Activated naive CD4-positive, alpha-beta T cell treated with anti-CD3 and anti-CD28 coated beads, Interleukin-2, amount 10 ng/mL, durations not matched to agents 7 days and 5 days (primary cell): ENCODE measurements at regions not wholly inside any gene's neighbourhood (a gene's known extent, or its start where the extent isn't known, plus 50 kb on each side); places are given as distances from the start of the nearest gene placed in this dataset.

Experiments used
- CTCF ChIA-PET: fragments of 350-600 bp; sonication (Branson Sonifier 250); formaldehyde crosslinking; loops from one replicate; lab custom pipeline; 2021; ENCODE audit warnings: antibody characterized with exemption; lab: Charles Lee
- DNase-seq: peaks from one replicate; pipeline ENCODE4 v3.0.0-alpha.2; 2020
- H3K27ac Mint-ChIP-seq: one replicate; pipeline ENCODE4 v1.8.0; 2021; ENCODE audit warnings: mild to moderate bottlenecking, moderate library complexity, mixed read lengths
- H3K27me3 Mint-ChIP-seq: one replicate; pipeline ENCODE4 v1.8.0; 2021; ENCODE audit warnings: mild to moderate bottlenecking, mixed read lengths
- H3K36me3 Mint-ChIP-seq: one replicate; pipeline ENCODE4 v1.8.0; 2021; ENCODE audit warnings: mixed read lengths
- H3K4me1 Mint-ChIP-seq: one replicate; pipeline ENCODE4 v1.8.0; 2021; ENCODE audit warnings: mixed read lengths
- H3K4me3 Mint-ChIP-seq: one replicate; pipeline ENCODE4 v1.8.0; 2021; ENCODE audit warnings: mild to moderate bottlenecking, moderate library complexity, mixed read lengths
- H3K9me3 Mint-ChIP-seq: one replicate; pipeline ENCODE4 v1.8.0; 2021; ENCODE audit warnings: mixed read lengths

DNA sequence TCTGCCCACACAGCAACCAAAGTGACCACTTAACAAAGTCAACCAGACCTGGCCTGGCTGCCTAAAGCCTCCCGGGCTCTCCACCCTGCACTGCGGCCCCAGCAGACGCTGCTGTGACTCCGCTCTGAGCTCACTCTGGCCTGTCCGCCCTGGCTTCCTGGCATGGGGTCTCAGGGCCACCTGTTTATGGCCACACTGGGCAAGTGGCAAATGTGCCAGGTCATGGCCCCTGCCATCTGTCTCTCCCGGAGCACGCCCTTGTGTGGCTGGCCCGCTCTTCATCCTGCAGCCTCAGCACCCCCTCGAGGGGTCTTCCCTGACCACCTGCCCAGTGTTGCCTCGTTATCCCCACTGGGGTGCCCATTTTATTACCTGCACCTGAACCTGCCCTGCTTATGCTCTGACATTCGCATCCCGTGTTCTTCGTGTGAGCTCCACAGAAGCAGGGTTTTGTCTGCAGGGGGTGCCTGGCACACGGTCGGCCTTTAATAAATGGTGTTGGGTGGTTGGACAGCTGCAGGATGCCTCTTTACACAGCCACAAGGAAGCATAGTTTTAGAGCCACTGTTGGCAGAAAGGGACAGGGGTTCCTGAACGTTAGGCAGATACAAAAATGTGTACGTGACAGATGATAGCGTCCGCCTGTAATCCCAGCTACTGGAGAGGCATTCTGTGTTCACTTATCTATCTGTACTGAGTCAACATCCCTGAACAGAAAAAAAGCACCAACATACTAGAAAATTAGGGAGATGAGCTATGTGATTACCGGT is 785.6 kb downstream of the TBC1D22A start:
- H3K36me3 Mint-ChIP-seq: no peaks in the 10 kb centered on the region
- CTCF ChIA-PET: no interaction called here
- H3K27ac Mint-ChIP-seq: no peak overlapping the region
- peaks cover 2% of the 10 kb centered on the region for H3K9me3 Mint-ChIP-seq
- H3K4me1 Mint-ChIP-seq: no peaks in the 10 kb centered on the region
- H3K27me3 Mint-ChIP-seq: no peaks in the 10 kb centered on the region
- H3K4me3 Mint-ChIP-seq: no peak overlapping the region
- no peak for DNase-seq

DNA sequence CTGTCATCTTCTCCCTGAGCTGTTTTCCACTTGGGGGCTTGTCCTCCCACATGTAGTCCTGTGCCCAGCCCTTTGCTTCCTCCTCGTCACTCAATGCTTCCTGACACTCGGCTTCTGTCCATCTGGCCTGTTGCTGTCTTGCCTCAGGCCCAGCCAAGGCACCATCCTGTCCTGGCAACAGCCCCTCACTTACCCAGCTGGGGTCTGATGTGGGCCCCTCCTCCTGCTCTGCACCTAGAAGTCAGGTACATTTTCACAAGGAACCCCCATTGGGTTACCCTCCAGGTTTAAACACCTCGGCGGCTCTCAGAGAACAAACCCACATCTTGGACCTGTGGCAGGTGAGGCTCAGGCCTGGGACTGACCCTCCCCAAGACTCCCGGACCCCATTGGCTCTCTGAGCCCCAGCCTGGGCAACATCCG is 784.8 kb downstream of the TBC1D22A start:
- H3K4me1 Mint-ChIP-seq: no peaks in the 10 kb centered on the region
- H3K4me3 Mint-ChIP-seq: no peak overlapping the region
- H3K9me3 Mint-ChIP-seq: peaks cover 2% of the 10 kb centered on the region
- no peaks in the 10 kb centered on the region for H3K36me3 Mint-ChIP-seq
- no peak for DNase-seq
- CTCF ChIA-PET: no interaction called here
- no peak overlapping the region for H3K27ac Mint-ChIP-seq
- H3K27me3 Mint-ChIP-seq: no peaks in the 10 kb centered on the region

- CTCF ChIA-PET: no interaction called here
- Mint-ChIP-seq H3K36me3 (no peaks in the 10 kb centered on the region), H3K27ac (no peak overlapping the region), H3K9me3 (peaks cover 2% of the 10 kb centered on the region), H3K4me1 (no peaks in the 10 kb centered on the region), H3K27me3 (no peaks in the 10 kb centered on the region), H3K4me3 (no peak overlapping the region)
- DNase-seq: no peak
These were observed 782.2 kb downstream of the TBC1D22A start for GRCh38 chr22:47544696-47545095.

DNA sequence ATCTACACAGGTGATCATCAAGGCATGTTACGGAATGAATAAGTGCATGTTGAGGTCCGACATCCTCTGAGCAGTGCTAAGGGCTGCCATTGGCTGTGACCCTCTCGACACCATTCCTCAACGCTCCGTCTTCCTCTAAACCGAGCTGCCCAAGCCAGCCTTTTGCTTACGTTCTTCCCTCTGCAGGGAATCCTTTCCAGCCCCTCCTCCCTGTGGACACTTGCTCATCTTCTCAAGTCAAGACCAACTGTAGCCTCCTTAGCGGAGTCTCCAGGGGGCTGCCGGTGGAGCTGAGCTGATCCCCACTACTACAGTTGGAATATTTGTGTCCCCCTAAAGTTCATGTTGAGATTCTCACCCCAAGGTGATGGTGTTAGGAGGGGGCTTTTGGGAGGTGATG is 781.0 kb downstream of the TBC1D22A start:
- no peaks in the 10 kb centered on the region for H3K36me3 Mint-ChIP-seq
- no peaks in the 10 kb centered on the region for H3K27me3 Mint-ChIP-seq
- no peak overlapping the region for H3K27ac Mint-ChIP-seq
- H3K9me3 Mint-ChIP-seq: peaks cover 2% of the 10 kb centered on the region
- CTCF ChIA-PET: no interaction called here
- DNase-seq: no peak
- no peaks in the 10 kb centered on the region for H3K4me1 Mint-ChIP-seq
- H3K4me3 Mint-ChIP-seq: no peak overlapping the region

- DNase-seq: no peak
- H3K4me1 Mint-ChIP-seq: no peaks in the 10 kb centered on the region
- CTCF ChIA-PET: no interaction called here
- peaks cover 4% of the 10 kb centered on the region for H3K9me3 Mint-ChIP-seq
- H3K27me3 Mint-ChIP-seq: no peaks in the 10 kb centered on the region
- no peak overlapping the region for H3K4me3 Mint-ChIP-seq
- H3K27ac Mint-ChIP-seq: no peak overlapping the region
- H3K36me3 Mint-ChIP-seq: no peaks in the 10 kb centered on the region
These were observed 777.6 kb downstream of the TBC1D22A start for GRCh38 chr22:47540011-47540410.

DNA sequence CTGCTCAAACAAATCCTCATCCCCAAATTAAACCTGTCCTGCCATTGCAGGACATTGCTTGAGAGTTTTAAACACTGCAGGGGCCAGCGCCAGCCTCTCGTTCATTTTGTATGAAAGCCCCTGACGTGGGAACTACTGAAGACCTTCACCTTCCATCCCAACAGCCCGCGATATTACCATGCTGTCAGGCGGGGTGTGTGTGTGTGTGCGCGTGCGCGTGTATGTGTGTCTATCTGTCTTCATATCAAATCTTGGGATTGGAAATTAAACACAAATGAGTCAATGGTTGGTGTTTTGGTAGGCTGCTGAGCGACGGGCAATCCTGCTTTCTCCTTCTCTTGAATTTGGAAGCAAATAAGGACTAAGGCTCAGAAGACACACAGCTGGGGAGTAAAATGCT is 776.9 kb downstream of the TBC1D22A start:
- CTCF ChIA-PET: no interaction called here
- no peaks in the 10 kb centered on the region for H3K4me1 Mint-ChIP-seq
- no peak for DNase-seq
- no peaks in the 10 kb centered on the region for H3K27me3 Mint-ChIP-seq
- no peaks in the 10 kb centered on the region for H3K36me3 Mint-ChIP-seq
- H3K27ac Mint-ChIP-seq: no peak overlapping the region
- H3K4me3 Mint-ChIP-seq: no peak overlapping the region
- H3K9me3 Mint-ChIP-seq: peaks cover 4% of the 10 kb centered on the region

GRCh38 chr22:47535681-47536080 is 773.2 kb downstream of the TBC1D22A start:
- CTCF ChIA-PET: no interaction called here
- no peaks in the 10 kb centered on the region for H3K36me3 Mint-ChIP-seq
- peaks cover 4% of the 10 kb centered on the region for H3K9me3 Mint-ChIP-seq
- H3K4me1 Mint-ChIP-seq: no peaks in the 10 kb centered on the region
- H3K4me3 Mint-ChIP-seq: no peak overlapping the region
- no peak overlapping the region for H3K27ac Mint-ChIP-seq
- H3K27me3 Mint-ChIP-seq: peaks cover 4% of the 10 kb centered on the region
- DNase-seq: no peak

DNA sequence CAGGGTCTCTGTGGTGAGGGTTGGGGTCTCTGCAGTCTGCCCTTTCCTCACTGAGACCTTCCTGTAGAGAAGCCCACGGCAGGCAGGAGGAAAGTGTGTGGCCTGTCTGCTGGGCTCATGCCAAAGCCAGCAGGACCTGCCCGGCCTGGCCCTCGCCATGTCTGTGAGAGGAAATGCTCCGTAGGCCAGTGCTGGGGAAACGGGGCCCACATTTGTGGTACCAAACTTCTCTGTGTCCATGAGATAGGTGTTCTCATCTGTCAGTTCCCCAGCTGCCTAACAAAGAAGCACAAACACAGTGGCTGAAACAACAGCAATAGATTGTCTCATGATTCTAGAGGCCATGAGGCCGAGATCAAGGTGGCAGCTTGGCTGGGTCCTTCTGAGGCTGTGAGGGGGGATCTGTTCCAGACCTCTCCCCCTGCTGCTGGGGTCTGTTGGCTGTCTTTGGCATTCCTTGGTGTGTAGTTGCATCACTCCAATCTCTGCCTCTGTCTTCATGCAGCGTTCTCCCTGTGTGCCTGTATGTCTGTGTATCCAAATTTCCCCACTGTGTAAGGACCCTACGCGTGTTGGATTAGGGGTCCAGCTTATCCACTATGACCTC is 772.5 kb downstream of the TBC1D22A start:
- Mint-ChIP-seq H3K4me3 (no peak overlapping the region), H3K4me1 (no peaks in the 10 kb centered on the region), H3K27me3 (peaks cover 4% of the 10 kb centered on the region), H3K36me3 (no peaks in the 10 kb centered on the region), H3K27ac (no peak overlapping the region), H3K9me3 (peaks cover 4% of the 10 kb centered on the region)
- no peak for DNase-seq
- CTCF ChIA-PET: no interaction called here

GRCh38 chr22:47533961-47534803 is 771.7 kb downstream of the TBC1D22A start:
- Mint-ChIP-seq H3K9me3 (peaks cover 4% of the 10 kb centered on the region), H3K4me3 (no peak overlapping the region), H3K4me1 (no peaks in the 10 kb centered on the region), H3K36me3 (no peaks in the 10 kb centered on the region), H3K27ac (no peak overlapping the region), H3K27me3 (peaks cover 4% of the 10 kb centered on the region)
- CTCF ChIA-PET: no interaction called here
- no peak for DNase-seq

- no peaks in the 10 kb centered on the region for H3K27me3 Mint-ChIP-seq
- H3K27ac Mint-ChIP-seq: no peak overlapping the region
- no peaks in the 10 kb centered on the region for H3K4me1 Mint-ChIP-seq
- no peaks in the 10 kb centered on the region for H3K9me3 Mint-ChIP-seq
- no peak for DNase-seq
- no peak overlapping the region for H3K4me3 Mint-ChIP-seq
- CTCF ChIA-PET: no interaction called here
- no peaks in the 10 kb centered on the region for H3K36me3 Mint-ChIP-seq
These were observed 754.6 kb downstream of the TBC1D22A start for GRCh38 chr22:47517062-47517461.

GRCh38 chr22:47515384-47516125 is 753.1 kb downstream of the TBC1D22A start:
- Mint-ChIP-seq H3K36me3 (no peaks in the 10 kb centered on the region), H3K4me3 (no peak overlapping the region), H3K4me1 (no peaks in the 10 kb centered on the region), H3K9me3 (no peaks in the 10 kb centered on the region), H3K27ac (no peak overlapping the region), H3K27me3 (no peaks in the 10 kb centered on the region)
- no peak for DNase-seq
- CTCF ChIA-PET: no interaction called here

GRCh38 chr22:47512617-47513016 is 750.2 kb downstream of the TBC1D22A start:
- Mint-ChIP-seq H3K27me3 (no peaks in the 10 kb centered on the region), H3K36me3 (no peaks in the 10 kb centered on the region)
- CTCF ChIA-PET: no interaction called here

DNA sequence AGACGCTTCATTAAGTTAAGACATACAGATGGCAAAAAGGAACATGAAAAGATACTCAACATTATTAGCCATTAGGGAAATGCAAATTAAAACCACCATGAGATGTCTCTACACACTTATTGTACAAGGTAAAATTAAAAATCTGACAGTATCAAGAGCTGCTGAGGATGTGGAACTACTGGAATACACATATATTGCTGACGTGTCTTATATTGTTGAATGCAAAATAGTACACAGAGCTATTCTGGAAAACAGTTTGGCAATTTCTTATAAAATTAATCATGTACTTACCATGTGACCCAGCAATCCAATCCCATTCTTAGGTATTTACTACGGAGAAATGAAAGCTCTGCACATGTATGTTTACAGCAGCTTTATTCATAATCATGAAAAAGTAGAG is 742.5 kb downstream of the TBC1D22A start:
- Mint-ChIP-seq H3K27me3 (peaks cover 4% of the 10 kb centered on the region), H3K36me3 (no peaks in the 10 kb centered on the region), H3K4me3 (no peak overlapping the region), H3K4me1 (no peaks in the 10 kb centered on the region), H3K9me3 (peaks cover 3% of the 10 kb centered on the region), H3K27ac (no peak overlapping the region)
- CTCF ChIA-PET: no interaction called here
- no peak for DNase-seq

More at GRCh38 chr22:47512617-47513016, 750.2 kb downstream of the TBC1D22A start:
- H3K4me1 Mint-ChIP-seq: no peaks in the 10 kb centered on the region
- no peaks in the 10 kb centered on the region for H3K9me3 Mint-ChIP-seq
- no peak for DNase-seq
- H3K27ac Mint-ChIP-seq: no peak overlapping the region
- H3K4me3 Mint-ChIP-seq: no peak overlapping the region

DNA sequence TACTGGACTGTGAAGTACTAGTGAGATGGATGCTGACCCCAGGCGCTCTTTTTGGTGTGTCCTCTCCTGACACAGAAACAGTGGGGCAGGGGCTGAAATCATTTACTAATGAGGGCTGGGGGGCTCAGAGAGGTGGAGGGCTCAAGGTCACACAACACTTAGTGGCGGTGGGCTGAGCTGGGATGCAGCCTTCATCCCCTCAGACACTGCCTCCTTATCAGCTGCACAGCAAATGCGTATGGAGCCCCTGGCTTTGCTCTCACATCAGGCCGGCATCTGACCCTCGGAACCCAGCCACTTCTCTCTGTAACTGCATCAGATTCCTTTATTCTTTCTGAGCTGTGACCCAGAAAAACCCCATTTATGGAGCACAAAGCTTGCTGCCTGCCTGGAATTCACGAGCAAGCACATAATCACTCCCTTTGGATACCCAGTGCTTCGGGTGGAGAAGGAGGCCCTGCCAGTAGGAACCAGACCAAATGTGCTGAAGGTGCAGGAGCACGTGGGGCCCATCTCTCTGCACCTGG is 736.6 kb downstream of the TBC1D22A start:
- peaks cover 19% of the 10 kb centered on the region for H3K9me3 Mint-ChIP-seq
- no peak overlapping the region for H3K4me3 Mint-ChIP-seq
- H3K27me3 Mint-ChIP-seq: peaks cover 4% of the 10 kb centered on the region
- H3K27ac Mint-ChIP-seq: no peak overlapping the region
- DNase-seq: no peak
- H3K36me3 Mint-ChIP-seq: peaks cover 3% of the 10 kb centered on the region
- peaks cover 13% of the 10 kb centered on the region for H3K4me1 Mint-ChIP-seq
- CTCF ChIA-PET: no interaction called here
